HG03520 (cell line): ENCODE measurements at regions not wholly inside any gene's neighbourhood (a gene's known extent, or its start where the extent isn't known, plus 50 kb on each side); places are given as distances from the start of the nearest gene placed in this dataset.
"Not testable (repeated sequence)": the region's sequence is repeated elsewhere in the genome, so short reads cannot be mapped to it uniquely, and the experiment has no call there.

ENCODE experiments used
- ATAC-seq: cut with Tn5 transposase; IDR thresholded peaks from one replicate; pipeline ENCODE4 v1.9.1; 2021; ENCODE audit warnings: mild to moderate bottlenecking, moderate library complexity; ENCODE audit not compliant: unreplicated experiment

DNA sequence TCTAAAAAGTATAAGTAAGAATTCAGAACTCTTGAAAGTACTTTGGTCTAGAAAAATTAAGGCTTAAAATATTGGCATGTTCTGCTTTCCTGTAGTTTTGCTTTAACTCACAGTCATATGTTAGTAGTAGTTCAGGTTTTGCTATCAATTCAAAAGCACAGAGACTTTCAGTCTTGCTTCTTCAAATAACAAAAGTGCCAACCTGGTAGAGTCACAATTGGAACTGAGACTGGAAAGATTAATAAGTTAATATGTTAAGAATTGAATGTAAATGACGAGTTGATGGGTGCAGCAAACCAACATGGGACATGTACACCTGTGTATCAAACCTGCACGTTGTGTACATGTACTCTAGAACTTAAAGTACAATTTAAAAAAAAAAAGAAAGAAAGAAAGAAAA is 822.3 kb downstream of the MTRR start:
- ATAC-seq = no peak

DNA sequence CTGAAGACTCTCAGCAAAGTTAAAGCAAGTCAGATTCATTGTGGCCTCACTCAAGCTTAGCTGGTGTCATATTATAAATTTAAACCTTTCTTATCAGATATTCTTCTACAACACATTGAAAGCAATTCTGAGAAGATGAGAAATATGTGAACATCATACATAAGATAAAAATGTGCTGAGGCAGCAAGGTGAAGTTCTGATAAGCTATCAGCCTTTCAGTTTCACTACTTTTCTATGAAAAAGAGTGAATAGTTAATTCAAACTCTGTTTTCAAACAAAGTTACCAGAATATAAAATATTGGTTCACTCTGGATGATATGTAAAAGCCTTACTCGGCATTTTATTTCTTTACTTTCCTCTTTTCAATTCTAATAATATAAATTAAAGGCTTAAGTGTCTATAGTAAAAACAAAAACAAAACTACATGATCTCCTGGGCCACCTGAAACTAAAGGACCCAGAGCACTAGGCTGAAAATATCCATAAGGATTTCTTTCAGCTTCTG is 824.4 kb downstream of the MTRR start:
- no peak for ATAC-seq

- ATAC-seq = no peak
These were observed 825.6 kb downstream of the MTRR start for GRCh38 chr5:8694545-8694944.

- ATAC-seq = no peak
These were observed 827.2 kb downstream of the MTRR start for GRCh38 chr5:8695902-8696845.

DNA sequence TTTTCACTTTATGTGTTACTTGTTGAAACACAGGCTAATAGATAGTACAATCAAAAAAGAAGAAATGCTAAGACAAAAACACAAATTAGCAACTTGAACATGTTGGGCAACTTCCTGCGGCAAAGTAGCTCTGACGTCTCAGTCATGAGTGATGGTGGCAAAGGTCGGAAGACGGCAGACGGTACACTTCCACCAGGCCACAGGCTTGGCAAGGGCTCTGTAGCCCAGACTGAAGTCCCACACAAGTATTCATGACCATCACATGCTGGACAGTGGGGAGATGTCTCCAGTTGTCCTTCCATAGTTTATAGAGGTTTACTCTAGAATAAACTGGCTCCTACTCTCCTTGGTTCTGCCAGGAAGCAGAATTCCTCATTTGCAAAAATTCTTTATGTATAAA is 831.3 kb downstream of the MTRR start:
- no peak for ATAC-seq

- ATAC-seq = no peak
These were observed 831.7 kb downstream of the MTRR start for GRCh38 chr5:8700671-8701070.

DNA sequence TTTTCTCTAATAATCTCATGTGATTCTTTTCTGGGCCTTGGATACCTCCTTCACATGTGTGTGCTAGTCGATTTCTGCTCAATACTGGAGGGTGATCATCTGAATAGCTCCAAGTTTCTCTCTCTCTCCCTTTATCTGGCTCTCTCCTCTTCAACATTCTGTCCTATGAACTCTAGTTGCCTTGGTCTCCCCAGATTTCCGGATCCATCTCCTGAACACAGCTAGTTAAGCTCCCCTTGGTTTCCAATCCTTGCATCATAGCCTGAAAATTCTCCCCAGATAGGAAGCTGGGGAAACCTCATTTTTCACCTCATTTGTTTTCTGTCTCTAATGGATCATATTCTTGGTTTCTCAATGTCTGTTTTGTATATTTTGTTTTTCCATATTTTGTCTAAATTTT is 832.3 kb downstream of the MTRR start:
- ATAC-seq = no peak

GRCh38 chr5:8710426-8710930 is 835.4 kb downstream of the SEMA5A start:
- no peak for ATAC-seq

GRCh38 chr5:8714198-8714597 is 831.7 kb downstream of the SEMA5A start:
- ATAC-seq = no peak

- ATAC-seq = no peak
These were observed 831.0 kb downstream of the SEMA5A start for GRCh38 chr5:8714861-8715260.

DNA sequence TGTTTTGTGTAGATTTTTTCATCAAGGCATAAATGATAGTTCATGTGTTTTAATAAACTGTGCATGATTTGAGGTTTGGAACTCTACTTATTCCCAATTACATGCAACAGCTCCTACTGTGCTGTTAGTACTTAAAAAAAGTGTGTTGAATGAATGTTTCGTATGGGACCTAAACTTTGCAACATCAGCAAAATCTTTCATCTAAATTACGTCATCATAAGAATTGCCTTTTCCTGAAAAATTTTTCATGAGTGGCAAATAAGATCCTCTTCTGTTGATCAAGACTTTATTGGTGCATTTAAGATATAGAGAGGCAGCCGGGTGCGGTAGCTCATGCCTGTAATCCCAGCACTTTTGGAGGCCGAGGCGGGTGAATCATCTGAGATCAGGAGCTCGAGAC is 826.1 kb downstream of the SEMA5A start:
- no peak for ATAC-seq

DNA sequence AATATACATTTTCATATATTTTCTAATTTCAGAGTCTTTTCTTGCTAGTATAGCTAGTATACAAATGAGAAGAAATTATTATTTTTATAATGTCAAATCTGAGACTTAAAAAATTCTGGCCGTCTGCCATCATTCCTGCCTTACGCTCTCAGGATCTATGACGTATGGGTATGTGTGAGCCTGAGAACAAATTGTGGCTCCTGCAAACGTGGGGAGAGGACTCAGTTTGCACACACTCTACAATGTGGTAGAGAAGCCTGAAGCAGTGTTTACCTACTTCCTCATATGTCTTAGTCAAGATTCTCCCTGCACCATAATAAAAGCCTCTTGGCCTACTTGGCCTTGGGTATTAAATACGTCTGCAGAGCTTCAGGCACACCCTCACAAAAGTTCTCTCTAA is 825.4 kb downstream of the SEMA5A start:
- no peak for ATAC-seq

GRCh38 chr5:8721536-8721935 is 824.3 kb downstream of the SEMA5A start:
- ATAC-seq = no peak

DNA sequence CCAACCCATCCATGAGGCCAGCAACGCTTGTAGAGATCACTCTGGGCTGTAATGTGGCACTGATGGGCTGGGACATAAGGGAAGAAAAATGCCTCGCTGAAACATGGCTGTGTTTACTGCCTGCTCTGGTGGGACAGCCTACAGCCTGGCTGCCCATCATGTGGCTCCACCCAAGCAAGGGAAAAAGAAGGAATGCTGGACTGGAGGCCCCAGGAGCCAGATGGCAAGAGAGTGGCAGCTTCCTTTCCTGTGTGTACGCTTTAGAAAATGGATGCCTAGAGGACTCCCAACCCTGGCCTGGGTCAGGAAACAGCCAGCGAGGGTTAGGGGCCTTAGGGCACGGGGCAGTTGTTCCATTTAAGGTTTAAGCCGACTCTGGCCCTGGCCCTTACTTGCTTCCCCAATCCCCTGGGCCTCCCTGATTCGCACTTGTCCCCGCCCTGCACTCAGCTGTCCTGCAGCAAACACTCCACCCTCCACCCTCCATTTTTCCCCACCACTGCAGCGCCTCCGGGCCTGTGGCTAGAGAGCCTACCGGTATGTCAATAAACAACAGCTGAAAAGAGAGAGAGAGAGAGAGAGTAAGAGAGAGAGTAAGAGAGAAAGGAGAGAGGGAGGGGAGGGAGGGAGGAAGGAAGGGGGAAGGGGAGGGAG is 819.4 kb downstream of the SEMA5A start:
- no peak for ATAC-seq

- no peak for ATAC-seq
These were observed 818.5 kb downstream of the SEMA5A start for GRCh38 chr5:8727396-8727795.

DNA sequence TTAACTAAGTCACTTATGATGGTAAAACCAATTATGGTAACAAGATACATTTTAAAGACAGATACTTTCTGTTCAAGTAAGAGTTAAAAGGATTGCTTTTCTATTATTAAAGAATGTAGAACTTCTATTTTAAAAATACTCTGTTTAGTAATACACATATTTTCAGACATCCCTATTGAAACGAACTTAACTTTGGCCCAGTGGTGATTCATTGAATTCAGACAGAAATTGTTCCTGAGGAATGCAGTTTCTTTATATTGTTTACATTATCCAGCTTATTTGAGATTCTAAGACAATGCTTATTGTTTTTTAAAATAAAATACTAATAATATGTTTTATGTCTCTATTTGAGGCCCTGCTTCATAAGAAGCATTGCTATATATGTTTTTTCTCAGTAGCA is 816.4 kb downstream of the SEMA5A start:
- no peak for ATAC-seq

GRCh38 chr5:8730194-8730593 is 815.7 kb downstream of the SEMA5A start:
- ATAC-seq = no peak

DNA sequence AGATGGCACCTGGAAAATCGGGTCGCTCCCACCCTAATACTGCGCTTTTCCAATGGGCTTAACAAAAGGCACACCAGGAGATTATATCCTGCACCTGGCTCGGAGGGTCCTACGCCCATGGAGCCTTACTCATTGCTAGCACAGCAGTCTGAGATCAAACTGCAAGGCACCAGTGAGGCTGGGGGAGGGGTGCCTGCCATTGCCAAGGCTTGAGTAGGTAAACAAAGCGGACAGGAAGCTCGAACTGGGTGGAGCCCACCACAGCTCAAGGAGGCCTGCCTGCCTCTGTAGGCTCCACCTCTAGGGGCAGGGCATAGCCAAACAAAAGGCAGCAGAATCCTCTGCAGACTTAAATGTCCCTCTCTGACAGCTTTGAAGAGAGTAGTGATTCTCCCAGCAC is 814.8 kb downstream of the SEMA5A start:
- not testable (repeated sequence) for ATAC-seq

DNA sequence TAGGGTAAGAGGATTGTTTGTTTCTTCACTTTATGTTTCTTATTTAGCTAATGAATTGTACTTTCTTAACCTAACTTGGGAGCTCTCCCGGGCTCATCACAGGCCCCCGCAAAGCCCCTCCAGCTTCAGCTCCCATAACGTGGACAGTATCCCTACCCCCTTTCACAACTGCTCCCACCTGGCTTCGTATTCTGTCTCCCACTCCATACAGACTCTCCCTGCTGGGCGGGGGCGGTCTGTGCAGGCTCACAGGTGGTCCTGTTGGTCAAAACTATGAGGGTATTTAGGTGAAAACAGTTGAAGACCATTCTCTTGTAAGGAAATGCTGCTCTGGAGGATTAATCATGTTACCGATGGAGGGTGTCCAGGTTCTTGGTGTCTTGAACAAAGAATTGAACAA is 805.3 kb downstream of the SEMA5A start:
- ATAC-seq = no peak

- no peak for ATAC-seq
These were observed 796.3 kb downstream of the SEMA5A start for GRCh38 chr5:8749556-8749955.

DNA sequence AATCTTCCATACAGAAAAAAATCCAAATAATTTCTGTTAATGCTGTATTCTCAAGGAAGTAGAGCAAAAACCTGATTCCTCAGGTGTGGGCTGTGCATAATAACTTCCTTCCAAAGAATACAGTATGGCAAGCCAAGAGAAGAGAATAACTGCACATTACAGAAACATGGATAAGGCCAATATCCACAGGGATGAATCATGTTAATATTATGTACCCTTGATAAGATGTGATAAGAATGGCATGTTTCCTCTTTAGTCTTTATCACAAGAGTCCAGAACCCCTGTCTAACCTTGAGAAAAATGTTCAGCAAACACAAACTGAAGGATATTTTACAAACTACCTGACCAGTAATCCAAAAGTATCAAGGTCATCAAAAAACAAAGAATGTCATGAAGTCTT is 795.8 kb downstream of the SEMA5A start:
- no peak for ATAC-seq

- ATAC-seq = no peak
These were observed 793.9 kb downstream of the SEMA5A start for GRCh38 chr5:8751971-8752370.
